Progenitor cell of endocrine pancreas (in vitro differentiated cells): ENCODE measurements at regions not wholly inside any gene's neighbourhood (a gene's known extent, or its start where the extent isn't known, plus 50 kb on each side); places are given as distances from the start of the nearest gene placed in this dataset.

ENCODE experiments used
- DNase-seq: peaks from one replicate; pipeline ENCODE4 v3.0.0; 2021; ENCODE audit warnings: low spot score; ENCODE audit not compliant: unreplicated experiment
- H3K27ac Mint-ChIP-seq: 2 replicates; pipeline ENCODE4 v1.8.0; 2021; ENCODE audit warnings: mild to moderate bottlenecking, moderate library complexity, mixed read lengths
- H3K27me3 Mint-ChIP-seq: 2 replicates; pipeline ENCODE4 v1.8.0; 2021; ENCODE audit warnings: mixed read lengths
- H3K36me3 Mint-ChIP-seq: 2 replicates; pipeline ENCODE4 v1.8.0; 2022; ENCODE audit warnings: mixed read lengths; ENCODE audit not compliant: insufficient read depth
- H3K4me1 Mint-ChIP-seq: 2 replicates; pipeline ENCODE4 v1.8.0; 2021; ENCODE audit warnings: low read depth, mixed read lengths
- H3K4me3 Mint-ChIP-seq: 2 replicates; pipeline ENCODE4 v1.8.0; 2021; ENCODE audit warnings: low read depth, mild to moderate bottlenecking, moderate library complexity, mixed read lengths
- H3K9me3 Mint-ChIP-seq: 2 replicates; pipeline ENCODE4 v1.8.0; 2021; ENCODE audit warnings: low read depth, mixed read lengths
- TF ChIP-seq, protein P1 (sequence below): fragments of 200-600 bp; sonication (generic); IDR thresholded peaks from one replicate; pipeline ENCODE4 v1.5.0; 2021; ENCODE audit warnings: antibody characterized with exemption, mild to moderate bottlenecking; ENCODE audit not compliant: unreplicated experiment

DNA sequence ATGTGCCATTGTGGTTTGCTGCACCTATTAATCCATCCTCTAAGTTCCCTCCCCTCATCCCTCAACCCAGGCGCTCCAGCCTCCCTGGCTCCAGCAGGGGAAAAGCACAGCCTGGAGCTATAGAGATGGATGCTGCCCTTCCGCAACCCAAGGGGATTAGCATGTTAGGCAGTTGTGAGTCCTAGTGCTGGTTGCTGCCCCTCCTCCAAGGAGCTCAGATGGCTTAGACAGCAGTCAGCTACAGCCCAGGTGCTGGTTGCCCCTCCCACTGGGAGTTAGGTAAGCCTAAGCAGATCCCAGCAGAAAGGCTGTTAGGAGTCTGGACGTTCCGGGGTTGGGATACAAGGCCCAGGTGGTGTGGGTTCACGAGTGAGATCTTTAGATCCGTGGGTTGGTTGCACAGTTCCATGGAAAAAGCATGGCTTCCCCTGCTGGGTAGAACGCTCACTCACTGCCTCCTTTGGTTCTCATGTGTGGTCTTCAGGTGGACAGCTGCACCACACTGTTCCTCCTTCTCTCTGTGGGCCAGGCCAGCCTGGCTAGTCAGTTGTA, 446.1 kb downstream of the ZNF804A start:
- no peaks in the 10 kb centered on the region for H3K36me3 Mint-ChIP-seq
- H3K27me3 Mint-ChIP-seq: no peaks in the 10 kb centered on the region
- no peak overlapping the region for H3K27ac Mint-ChIP-seq
- DNase-seq: no peak
- no peaks in the 10 kb centered on the region for H3K4me1 Mint-ChIP-seq
- peaks cover 27% of the 10 kb centered on the region for H3K9me3 Mint-ChIP-seq
- TF ChIP-seq, protein P1, sequence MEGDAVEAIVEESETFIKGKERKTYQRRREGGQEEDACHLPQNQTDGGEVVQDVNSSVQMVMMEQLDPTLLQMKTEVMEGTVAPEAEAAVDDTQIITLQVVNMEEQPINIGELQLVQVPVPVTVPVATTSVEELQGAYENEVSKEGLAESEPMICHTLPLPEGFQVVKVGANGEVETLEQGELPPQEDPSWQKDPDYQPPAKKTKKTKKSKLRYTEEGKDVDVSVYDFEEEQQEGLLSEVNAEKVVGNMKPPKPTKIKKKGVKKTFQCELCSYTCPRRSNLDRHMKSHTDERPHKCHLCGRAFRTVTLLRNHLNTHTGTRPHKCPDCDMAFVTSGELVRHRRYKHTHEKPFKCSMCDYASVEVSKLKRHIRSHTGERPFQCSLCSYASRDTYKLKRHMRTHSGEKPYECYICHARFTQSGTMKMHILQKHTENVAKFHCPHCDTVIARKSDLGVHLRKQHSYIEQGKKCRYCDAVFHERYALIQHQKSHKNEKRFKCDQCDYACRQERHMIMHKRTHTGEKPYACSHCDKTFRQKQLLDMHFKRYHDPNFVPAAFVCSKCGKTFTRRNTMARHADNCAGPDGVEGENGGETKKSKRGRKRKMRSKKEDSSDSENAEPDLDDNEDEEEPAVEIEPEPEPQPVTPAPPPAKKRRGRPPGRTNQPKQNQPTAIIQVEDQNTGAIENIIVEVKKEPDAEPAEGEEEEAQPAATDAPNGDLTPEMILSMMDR: no peak
- H3K4me3 Mint-ChIP-seq: no peak overlapping the region

DNA sequence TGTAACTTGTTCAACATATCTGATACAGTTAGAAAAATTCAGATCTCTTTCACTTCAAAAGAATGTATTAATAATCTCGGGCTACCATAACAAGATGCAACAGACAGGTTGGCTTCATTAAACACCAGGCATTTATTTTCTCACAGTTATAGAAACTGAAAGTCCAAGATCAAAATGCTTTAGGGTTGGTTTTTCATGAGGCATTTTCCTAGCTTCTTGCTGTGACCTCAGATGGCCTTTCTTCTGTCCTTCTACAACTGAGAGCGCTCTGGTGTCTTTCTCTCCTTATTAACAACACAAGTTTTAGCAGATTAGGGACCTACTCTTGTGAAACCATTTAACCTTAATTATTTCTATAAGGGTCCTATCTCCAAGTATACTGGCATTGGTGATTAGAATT, 452.5 kb downstream of the ZNF804A start:
- Mint-ChIP-seq H3K27ac (no peak overlapping the region), H3K4me3 (no peak overlapping the region), H3K9me3 (no peaks in the 10 kb centered on the region), H3K27me3 (no peaks in the 10 kb centered on the region), H3K4me1 (no peaks in the 10 kb centered on the region), H3K36me3 (no peaks in the 10 kb centered on the region)
- TF ChIP-seq, protein P1: no peak
- no peak for DNase-seq

DNA sequence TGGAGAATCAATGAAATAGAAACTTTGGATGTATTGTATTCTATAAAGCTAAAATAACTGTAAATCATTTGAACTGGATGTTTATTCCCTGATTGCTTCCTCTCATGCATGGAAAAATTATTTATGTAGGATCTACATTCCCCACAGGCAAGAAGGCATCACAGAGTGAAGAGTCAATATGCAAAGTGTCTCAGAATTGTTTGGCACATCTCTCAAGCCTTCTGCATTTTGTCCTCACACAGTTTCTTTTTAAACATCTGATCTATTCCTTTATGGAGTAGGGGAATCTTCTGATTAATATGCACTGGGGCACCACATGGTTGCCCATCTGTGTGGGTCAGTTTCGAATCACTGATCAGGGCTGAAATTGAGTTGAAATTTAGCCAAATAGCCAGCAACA, 465.4 kb downstream of the ZNF804A start:
- Mint-ChIP-seq H3K36me3 (no peaks in the 10 kb centered on the region), H3K9me3 (no peaks in the 10 kb centered on the region)

DNA sequence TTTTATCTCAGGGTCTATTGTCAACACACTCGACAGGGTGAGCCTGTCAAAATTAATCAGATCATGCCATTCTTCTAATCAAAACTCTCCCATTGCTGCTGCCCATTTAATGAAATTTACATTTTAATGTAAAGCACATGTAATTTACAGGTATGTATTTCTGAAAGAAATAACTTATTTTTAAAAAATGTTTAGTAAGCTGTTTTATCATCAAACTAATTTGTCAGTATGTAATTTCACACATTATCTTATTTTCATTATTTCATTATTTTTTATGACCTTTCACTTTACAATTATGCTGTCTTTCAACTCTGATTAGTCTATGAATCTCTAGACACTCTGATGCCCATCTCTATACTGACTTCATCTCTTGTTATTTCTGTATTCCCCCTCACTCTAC, 467.8 kb downstream of the ZNF804A start:
- no peak overlapping the region for H3K27ac Mint-ChIP-seq
- no peaks in the 10 kb centered on the region for H3K27me3 Mint-ChIP-seq
- H3K4me1 Mint-ChIP-seq: no peaks in the 10 kb centered on the region
- no peaks in the 10 kb centered on the region for H3K36me3 Mint-ChIP-seq
- DNase-seq: no peak
- no peak overlapping the region for H3K4me3 Mint-ChIP-seq
- H3K9me3 Mint-ChIP-seq: no peaks in the 10 kb centered on the region
- TF ChIP-seq, protein P1: no peak

More for the DNA sequence above, 465.4 kb downstream of the ZNF804A start:
- no peak overlapping the region for H3K27ac Mint-ChIP-seq
- no peak overlapping the region for H3K4me3 Mint-ChIP-seq
- no peaks in the 10 kb centered on the region for H3K27me3 Mint-ChIP-seq
- no peak for DNase-seq
- H3K4me1 Mint-ChIP-seq: no peaks in the 10 kb centered on the region
- TF ChIP-seq, protein P1: no peak

DNA sequence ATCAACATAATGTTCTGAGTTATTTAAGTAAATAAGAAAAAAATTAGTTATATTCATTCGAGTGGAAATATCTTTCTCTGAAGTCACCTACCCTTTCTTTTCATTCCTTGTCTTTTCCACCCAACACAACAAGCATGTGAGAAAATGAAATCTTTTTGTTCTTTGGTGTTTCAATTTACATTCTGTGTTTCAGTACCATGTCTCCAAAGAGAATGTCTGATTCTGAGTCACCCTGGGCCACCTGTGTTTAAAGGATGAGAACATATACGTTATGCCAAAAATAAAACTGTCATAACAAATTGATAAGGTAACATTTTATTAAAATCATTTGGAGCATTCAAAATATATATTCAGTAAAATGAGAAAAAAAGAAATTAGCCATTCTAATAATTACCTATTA, 470.8 kb downstream of the ZNF804A start:
- no peaks in the 10 kb centered on the region for H3K9me3 Mint-ChIP-seq
- TF ChIP-seq, protein P1: no peak
- H3K4me3 Mint-ChIP-seq: no peak overlapping the region
- no peak overlapping the region for H3K27ac Mint-ChIP-seq
- H3K36me3 Mint-ChIP-seq: no peaks in the 10 kb centered on the region
- no peaks in the 10 kb centered on the region for H3K27me3 Mint-ChIP-seq
- no peak for DNase-seq
- H3K4me1 Mint-ChIP-seq: no peaks in the 10 kb centered on the region
